GM18507 (cell line): ENCODE measurements at regions not wholly inside any gene's neighbourhood (a gene's known extent, or its start where the extent isn't known, plus 50 kb on each side); places are given as distances from the start of the nearest gene placed in this dataset.

Experiments used
- DNase-seq: peaks from one replicate; pipeline ENCODE4 v3.0.0; 2011; ENCODE audit warnings: low read depth; ENCODE audit not compliant: insufficient read length; ENCODE audit errors: extremely low spot score
- FAIRE-seq: peaks from 2 replicates; lab custom pipeline; 2011; peaks lifted over from hg19 to GRCh38; lab: Jason Lieb, UNC

GRCh38 chr7:145065473-145065872 lies 229.6 kb upstream of the TPK1 start:
- DNase-seq (no peak), FAIRE-seq (no peak)

- no peak for FAIRE-seq
- DNase-seq, result no peak
Measured at GRCh38 chr7:145064114-145064513, 228.3 kb upstream of the TPK1 start.

GRCh38 chr7:145053781-145054180 lies 217.9 kb upstream of the TPK1 start:
- FAIRE-seq (no peak), DNase-seq (no peak)

- FAIRE-seq (no peak), DNase-seq (no peak)
Measured at GRCh38 chr7:145050415-145050814, 214.6 kb upstream of the TPK1 start.

GRCh38 chr7:145036604-145037405 lies 201.0 kb upstream of the TPK1 start:
- no peak for DNase-seq

GRCh38 chr7:145031162-145031561 lies 195.3 kb upstream of the TPK1 start:
- FAIRE-seq (no peak), DNase-seq (no peak)

More at GRCh38 chr7:145036604-145037405, 201.0 kb upstream of the TPK1 start:
- FAIRE-seq, result peak; percentile 63

GRCh38 chr7:145030754-145031153 lies 194.9 kb upstream of the TPK1 start:
- FAIRE-seq (no peak), DNase-seq (no peak)

- FAIRE-seq, result no peak
- DNase-seq, result no peak
Measured at GRCh38 chr7:145020454-145020853, 184.6 kb upstream of the TPK1 start.

GRCh38 chr7:145016068-145016467 lies 180.2 kb upstream of the TPK1 start:
- DNase-seq, result no peak

GRCh38 chr7:145009876-145010275 lies 174.0 kb upstream of the TPK1 start:
- no peak for DNase-seq
- no peak for FAIRE-seq

More at GRCh38 chr7:145016068-145016467, 180.2 kb upstream of the TPK1 start:
- no peak for FAIRE-seq

GRCh38 chr7:145005601-145006000 lies 169.7 kb upstream of the TPK1 start:
- DNase-seq (no peak), FAIRE-seq (no peak)

GRCh38 chr7:144997512-144997911 lies 161.7 kb upstream of the TPK1 start:
- DNase-seq (no peak), FAIRE-seq (no peak)

- no peak for DNase-seq
- no peak for FAIRE-seq
Measured at GRCh38 chr7:144995495-144995894, 159.6 kb upstream of the TPK1 start.

- no peak for DNase-seq
- no peak for FAIRE-seq
Measured at GRCh38 chr7:144991041-144991440, 155.2 kb upstream of the TPK1 start.

GRCh38 chr7:144987686-144988085 lies 151.8 kb upstream of the TPK1 start:
- FAIRE-seq (no peak), DNase-seq (no peak)

- no peak for FAIRE-seq
- DNase-seq, result no peak
Measured at GRCh38 chr7:144982133-144982532, 146.3 kb upstream of the TPK1 start.

GRCh38 chr7:144975882-144976281 lies 140.0 kb upstream of the TPK1 start:
- no peak for DNase-seq

GRCh38 chr7:144969787-144970186 lies 133.9 kb upstream of the TPK1 start:
- FAIRE-seq (no peak), DNase-seq (no peak)

More at GRCh38 chr7:144975882-144976281, 140.0 kb upstream of the TPK1 start:
- FAIRE-seq, result no peak

- DNase-seq, result no peak
- no peak for FAIRE-seq
Measured at GRCh38 chr7:144960763-144961162, 124.9 kb upstream of the TPK1 start.

- no peak for FAIRE-seq
- DNase-seq, result no peak
Measured at GRCh38 chr7:144957998-144958397, 122.1 kb upstream of the TPK1 start.

GRCh38 chr7:144955422-144955821 lies 119.6 kb upstream of the TPK1 start:
- FAIRE-seq (no peak), DNase-seq (no peak)
